ENCODE measurements at regions not wholly inside any gene's neighbourhood (a gene's known extent, or its start where the extent isn't known, plus 50 kb on each side); places are given as distances from the start of the nearest gene placed in this dataset.

GRCh38 chr15:81939604-81940440 lies 106.0 kb downstream of the MEX3B start:
- no peak overlapping the region for H3K27ac ChIP-seq
- TF ChIP-seq CTCF (conservative IDR thresholded peaks at IDR 0.05) (peak; percentile 88), ZFX (IDR thresholded peaks at IDR 0.05) (no peak)

DNA sequence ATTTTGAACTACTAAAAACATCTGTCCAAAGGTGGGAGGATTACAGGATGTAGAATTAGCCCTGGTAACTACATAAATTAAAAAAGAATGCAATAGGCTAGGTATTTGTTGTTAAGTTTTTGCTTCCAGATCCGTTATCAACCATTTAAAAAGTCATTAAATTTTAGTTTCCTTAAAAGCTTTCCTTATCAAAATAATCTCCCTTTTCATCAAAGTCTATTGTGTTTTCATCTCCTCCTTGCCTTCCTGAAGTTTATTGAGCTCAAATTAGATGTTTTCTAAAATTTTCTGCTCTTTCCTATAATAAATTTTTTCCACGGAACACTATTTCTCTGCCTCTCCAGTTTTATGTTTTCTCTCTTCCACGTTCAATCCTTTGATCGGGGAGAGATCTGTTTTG lies 108.6 kb downstream of the MEX3B start:
- TF ChIP-seq ZFX (IDR thresholded peaks at IDR 0.05): no peak
- no peak for TF ChIP-seq CTCF (conservative IDR thresholded peaks at IDR 0.05)
- H3K27ac ChIP-seq: no peak overlapping the region

- TF ChIP-seq ZFX (IDR thresholded peaks at IDR 0.05): no peak
- no peak for TF ChIP-seq CTCF (conservative IDR thresholded peaks at IDR 0.05)
- H3K27ac ChIP-seq: no peak overlapping the region
Observed at GRCh38 chr15:81930582-81931369, 115.0 kb downstream of the MEX3B start.

DNA sequence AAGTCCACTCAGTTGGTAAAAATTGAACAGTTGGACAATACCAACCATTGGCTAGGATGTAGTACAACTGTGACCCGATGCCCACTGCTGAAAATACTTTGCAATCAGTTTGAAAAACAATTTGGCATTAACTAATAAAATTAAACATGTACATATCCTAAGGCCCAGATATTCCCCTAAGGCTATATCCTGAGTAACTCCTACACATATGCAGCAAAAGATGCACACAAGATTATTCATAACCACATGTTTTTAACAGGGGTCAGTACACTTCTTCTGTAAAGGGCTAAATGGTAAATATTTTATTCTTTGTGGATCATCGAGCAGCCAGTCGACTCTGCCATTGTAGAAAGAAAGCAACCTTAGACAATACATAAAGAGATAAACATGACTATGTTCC lies 116.3 kb downstream of the MEX3B start:
- no peak overlapping the region for H3K27ac ChIP-seq
- TF ChIP-seq CTCF (conservative IDR thresholded peaks at IDR 0.05) (no peak), ZFX (IDR thresholded peaks at IDR 0.05) (no peak)

DNA sequence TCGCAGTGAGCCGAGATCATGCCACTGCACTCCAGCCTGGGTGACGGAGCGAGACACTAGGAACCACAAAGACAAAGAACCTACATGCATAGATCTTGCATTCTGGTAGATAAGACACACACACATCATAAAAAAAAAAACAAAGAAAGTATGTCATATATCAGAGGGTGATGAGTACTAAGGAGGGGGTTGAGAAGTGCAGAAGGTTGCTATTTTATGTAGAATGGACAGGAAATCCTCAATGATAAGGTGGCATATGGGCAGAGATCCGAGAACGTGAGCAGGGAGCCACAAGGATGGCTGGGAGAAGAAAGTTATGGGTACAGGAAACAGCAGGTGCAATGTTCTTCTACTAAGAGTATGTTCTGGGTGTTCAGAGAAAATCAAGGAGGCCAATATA lies 118.8 kb downstream of the MEX3B start:
- no peak overlapping the region for H3K27ac ChIP-seq
- no peak for TF ChIP-seq CTCF (conservative IDR thresholded peaks at IDR 0.05)

- no peak overlapping the region for H3K27ac ChIP-seq
- no peak for TF ChIP-seq ZFX (IDR thresholded peaks at IDR 0.05)
- TF ChIP-seq CTCF (conservative IDR thresholded peaks at IDR 0.05): no peak
Observed at GRCh38 chr15:81924729-81925128, 121.1 kb downstream of the MEX3B start.

Measured in C4-2B (cell line).